ENCODE measurements at regions not wholly inside any gene's neighbourhood (a gene's known extent, or its start where the extent isn't known, plus 50 kb on each side); places are given as distances from the start of the nearest gene placed in this dataset.

DNA sequence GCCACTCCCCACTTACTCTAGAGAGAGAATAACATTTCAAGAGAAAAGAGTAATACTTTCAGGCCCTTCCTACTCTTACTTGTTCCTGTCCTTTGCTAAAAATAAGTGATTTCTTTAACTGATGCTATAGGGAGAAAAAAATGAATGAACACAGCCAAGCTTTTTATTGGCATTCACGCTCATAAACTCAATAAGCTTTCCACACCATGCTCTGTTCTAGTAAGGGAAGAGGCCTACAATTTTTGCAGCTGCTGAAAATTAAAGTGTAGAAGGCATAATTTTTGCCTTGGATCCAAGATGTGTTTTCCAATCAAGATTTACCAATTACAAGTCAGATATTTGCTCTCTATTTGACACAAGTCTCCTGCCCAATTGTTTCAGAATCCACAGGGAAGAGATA lies 188.1 kb upstream of the RGS18 start:
- H2AK5ac ChIP-seq (ENCODE audit: low read length, severe bottlenecking), result no peak overlapping the region
- no peak overlapping the region for H4K91ac ChIP-seq (ENCODE audit: low read length)
- WGBS, result no CpG with 5 or more reads among the region's 1 CpG
- no peak overlapping the region for H3K23ac ChIP-seq (ENCODE audit: low read length in 2 of 2)
- H3K4me1 ChIP-seq (ENCODE audit: control insufficient read depth, insufficient read depth, low read depth, low read length), result no peaks in the 10 kb centered on the region
- no peaks in the 10 kb centered on the region for H3K9me3 ChIP-seq (ENCODE audit: control insufficient read depth, low read length)
- no peak overlapping the region for H2AFZ ChIP-seq (ENCODE audit: low read depth, low read length)
- H3K18ac ChIP-seq (ENCODE audit: low read depth in 1 of 2, low read length in 2 of 2), result no peak overlapping the region
- no peak overlapping the region for H4K8ac ChIP-seq (ENCODE audit: low read length)
- no peak overlapping the region for H3K27ac ChIP-seq (ENCODE audit: low read length, poor library complexity, severe bottlenecking)
- no peak overlapping the region for H2BK120ac ChIP-seq (ENCODE audit: low read depth, low read length)
- H3K4ac ChIP-seq (ENCODE audit: low read depth in 1 of 2, low read length in 2 of 2), result no peak overlapping the region
- no peak overlapping the region for H2BK5ac ChIP-seq (ENCODE audit: low read depth, low read length, poor library complexity, severe bottlenecking)
- DNase-seq, result no peak
- no peaks in the 10 kb centered on the region for H3K79me1 ChIP-seq (replicated peaks; ENCODE audit: low read length, poor library complexity, severe bottlenecking)
- no peak overlapping the region for H3K4me3 ChIP-seq (ENCODE audit: insufficient read depth in 1 of 2, low read depth in 1 of 2, low read length in 2 of 2)
- no peak overlapping the region for H3K14ac ChIP-seq (ENCODE audit: low read length in 2 of 2)
- no peaks in the 10 kb centered on the region for H3K27me3 ChIP-seq (ENCODE audit: control insufficient read depth in 1 of 2, insufficient read depth in 1 of 2, low read length in 2 of 2)
- no peak overlapping the region for H2BK15ac ChIP-seq (ENCODE audit: low read depth, poor library complexity, severe bottlenecking)
- no peaks in the 10 kb centered on the region for H3K36me3 ChIP-seq (ENCODE audit: control insufficient read depth in 1 of 2, insufficient read depth in 2 of 2, low read depth in 1 of 2, low read length in 2 of 2)
- no peak overlapping the region for H2BK12ac ChIP-seq (ENCODE audit: low read length in 2 of 2)
- H3K4me2 ChIP-seq (ENCODE audit: low read length, poor library complexity, severe bottlenecking), result no peak overlapping the region
- no peak overlapping the region for H3K9ac ChIP-seq (ENCODE audit: low read length)

DNA sequence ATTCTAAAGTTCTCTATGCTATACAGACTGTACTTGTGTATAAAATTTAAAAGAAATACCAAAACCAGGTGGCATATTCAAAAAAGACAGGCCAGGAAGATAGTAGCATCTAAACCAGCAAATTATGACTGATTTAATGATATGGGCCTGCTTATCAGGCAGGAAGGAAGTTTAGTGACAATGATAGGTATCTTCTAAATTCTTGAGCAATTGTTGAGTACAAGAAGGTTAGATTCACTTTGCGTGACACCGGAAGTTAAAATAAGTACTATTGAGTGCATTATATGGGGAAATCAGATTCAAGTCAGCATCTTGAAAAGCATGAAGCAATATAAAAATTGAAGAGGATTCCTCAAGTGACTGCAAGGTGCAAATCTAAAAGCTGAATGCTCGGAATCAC lies 186.8 kb upstream of the RGS18 start:
- Histone ChIP-seq H3K36me3 (ENCODE audit: control insufficient read depth in 1 of 2, insufficient read depth in 2 of 2, low read depth in 1 of 2, low read length in 2 of 2) (no peaks in the 10 kb centered on the region), H2AFZ (ENCODE audit: low read depth, low read length) (no peak overlapping the region), H3K4me1 (ENCODE audit: control insufficient read depth, insufficient read depth, low read depth, low read length) (no peaks in the 10 kb centered on the region), H3K23ac (ENCODE audit: low read length in 2 of 2) (no peak overlapping the region), H3K27me3 (ENCODE audit: control insufficient read depth in 1 of 2, insufficient read depth in 1 of 2, low read length in 2 of 2) (no peaks in the 10 kb centered on the region), H3K4me3 (ENCODE audit: insufficient read depth in 1 of 2, low read depth in 1 of 2, low read length in 2 of 2) (no peak overlapping the region), H3K4me2 (ENCODE audit: low read length, poor library complexity, severe bottlenecking) (no peak overlapping the region), H4K91ac (ENCODE audit: low read length) (no peak overlapping the region), H2BK15ac (ENCODE audit: low read depth, poor library complexity, severe bottlenecking) (no peak overlapping the region), H4K8ac (ENCODE audit: low read length) (no peak overlapping the region), H3K9ac (ENCODE audit: low read length) (no peak overlapping the region), H3K27ac (ENCODE audit: low read length, poor library complexity, severe bottlenecking) (no peak overlapping the region), H3K9me3 (ENCODE audit: control insufficient read depth, low read length) (no peaks in the 10 kb centered on the region), H3K4ac (ENCODE audit: low read depth in 1 of 2, low read length in 2 of 2) (no peak overlapping the region), H2AK5ac (ENCODE audit: low read length, severe bottlenecking) (no peak overlapping the region), H2BK12ac (ENCODE audit: low read length in 2 of 2) (no peak overlapping the region), H2BK5ac (ENCODE audit: low read depth, low read length, poor library complexity, severe bottlenecking) (no peak overlapping the region), H2BK120ac (ENCODE audit: low read depth, low read length) (no peak overlapping the region), H3K18ac (ENCODE audit: low read depth in 1 of 2, low read length in 2 of 2) (no peak overlapping the region), H3K14ac (ENCODE audit: low read length in 2 of 2) (no peak overlapping the region), H3K79me1 (replicated peaks; ENCODE audit: low read length, poor library complexity, severe bottlenecking) (no peaks in the 10 kb centered on the region)
- DNase-seq, result no peak
- 100% methylated on average over 3 of the region's 3 CpGs for WGBS

- Histone ChIP-seq H2AFZ (ENCODE audit: low read depth, low read length) (no peak overlapping the region), H2BK120ac (ENCODE audit: low read depth, low read length) (no peak overlapping the region), H3K36me3 (ENCODE audit: control insufficient read depth in 1 of 2, insufficient read depth in 2 of 2, low read depth in 1 of 2, low read length in 2 of 2) (no peaks in the 10 kb centered on the region), H3K79me1 (replicated peaks; ENCODE audit: low read length, poor library complexity, severe bottlenecking) (no peaks in the 10 kb centered on the region), H3K27ac (ENCODE audit: low read length, poor library complexity, severe bottlenecking) (no peak overlapping the region), H3K9ac (ENCODE audit: low read length) (no peak overlapping the region), H3K4me3 (ENCODE audit: insufficient read depth in 1 of 2, low read depth in 1 of 2, low read length in 2 of 2) (no peak overlapping the region), H3K18ac (ENCODE audit: low read depth in 1 of 2, low read length in 2 of 2) (no peak overlapping the region), H3K27me3 (ENCODE audit: control insufficient read depth in 1 of 2, insufficient read depth in 1 of 2, low read length in 2 of 2) (no peaks in the 10 kb centered on the region), H4K91ac (ENCODE audit: low read length) (no peak overlapping the region), H3K4me1 (ENCODE audit: control insufficient read depth, insufficient read depth, low read depth, low read length) (no peaks in the 10 kb centered on the region), H3K14ac (ENCODE audit: low read length in 2 of 2) (no peak overlapping the region), H3K9me3 (ENCODE audit: control insufficient read depth, low read length) (no peaks in the 10 kb centered on the region), H3K4ac (ENCODE audit: low read depth in 1 of 2, low read length in 2 of 2) (no peak overlapping the region), H2BK12ac (ENCODE audit: low read length in 2 of 2) (no peak overlapping the region), H3K4me2 (ENCODE audit: low read length, poor library complexity, severe bottlenecking) (no peak overlapping the region), H2BK5ac (ENCODE audit: low read depth, low read length, poor library complexity, severe bottlenecking) (no peak overlapping the region), H3K23ac (ENCODE audit: low read length in 2 of 2) (no peak overlapping the region), H4K8ac (ENCODE audit: low read length) (no peak overlapping the region), H2AK5ac (ENCODE audit: low read length, severe bottlenecking) (no peak overlapping the region), H2BK15ac (ENCODE audit: low read depth, poor library complexity, severe bottlenecking) (no peak overlapping the region)
- 90% methylated on average over 2 of the region's 2 CpGs for WGBS
- no peak for DNase-seq
These were observed 184.3 kb upstream of the RGS18 start for GRCh38 chr1:191974004-191974403.

- Histone ChIP-seq H3K4me1 (ENCODE audit: control insufficient read depth, insufficient read depth, low read depth, low read length) (no peaks in the 10 kb centered on the region), H3K23ac (ENCODE audit: low read length in 2 of 2) (no peak overlapping the region), H3K9me3 (ENCODE audit: control insufficient read depth, low read length) (peaks cover 14% of the 10 kb centered on the region), H4K8ac (ENCODE audit: low read length) (no peak overlapping the region), H2AFZ (ENCODE audit: low read depth, low read length) (no peak overlapping the region), H3K36me3 (ENCODE audit: control insufficient read depth in 1 of 2, insufficient read depth in 2 of 2, low read depth in 1 of 2, low read length in 2 of 2) (no peaks in the 10 kb centered on the region), H3K27me3 (ENCODE audit: control insufficient read depth in 1 of 2, insufficient read depth in 1 of 2, low read length in 2 of 2) (no peaks in the 10 kb centered on the region), H3K4me3 (ENCODE audit: insufficient read depth in 1 of 2, low read depth in 1 of 2, low read length in 2 of 2) (no peak overlapping the region), H2AK5ac (ENCODE audit: low read length, severe bottlenecking) (no peak overlapping the region), H4K91ac (ENCODE audit: low read length) (no peak overlapping the region), H3K79me1 (replicated peaks; ENCODE audit: low read length, poor library complexity, severe bottlenecking) (no peaks in the 10 kb centered on the region), H2BK5ac (ENCODE audit: low read depth, low read length, poor library complexity, severe bottlenecking) (no peak overlapping the region), H2BK120ac (ENCODE audit: low read depth, low read length) (no peak overlapping the region), H2BK15ac (ENCODE audit: low read depth, poor library complexity, severe bottlenecking) (no peak overlapping the region), H2BK12ac (ENCODE audit: low read length in 2 of 2) (no peak overlapping the region), H3K4ac (ENCODE audit: low read depth in 1 of 2, low read length in 2 of 2) (no peak overlapping the region), H3K18ac (ENCODE audit: low read depth in 1 of 2, low read length in 2 of 2) (no peak overlapping the region), H3K14ac (ENCODE audit: low read length in 2 of 2) (no peak overlapping the region), H3K4me2 (ENCODE audit: low read length, poor library complexity, severe bottlenecking) (no peak overlapping the region), H3K27ac (ENCODE audit: low read length, poor library complexity, severe bottlenecking) (no peak overlapping the region), H3K9ac (ENCODE audit: low read length) (no peak overlapping the region)
- WGBS, result no CpG with 5 or more reads among the region's 1 CpG
- no peak for DNase-seq
These were observed 180.3 kb upstream of the RGS18 start for GRCh38 chr1:191977874-191978506.

All from mesenchymal stem cell (in vitro differentiated cells and primary cell).